SK-N-SH (cell line): ENCODE measurements at regions not wholly inside any gene's neighbourhood (a gene's known extent, or its start where the extent isn't known, plus 50 kb on each side); places are given as distances from the start of the nearest gene placed in this dataset.

Source experiments
- CHD2 ChIP-seq: fragments of 150-350 bp; IDR thresholded peaks from 2 replicates; pipeline ENCODE4 v1.6.1; 2018; ENCODE audit warnings: low read length; ENCODE audit not compliant: partially characterized antibody
- EP300 ChIP-seq, 2 experiments: IDR thresholded peaks; 2 replicates each; pipeline versions ENCODE4 v1.4.0 to v1.6.1; 2012; ENCODE audit warnings: borderline replicate concordance in 1 of 2, low read depth in 1 of 2, low read length in 1 of 2
- EZH2phosphoT487 ChIP-seq: fragments of 200-600 bp; sonication (generic); IDR thresholded peaks from 2 replicates; pipeline ENCODE4 v1.6.1; 2017; ENCODE audit warnings: low read depth, mixed run types, mild to moderate bottlenecking, antibody characterized with exemption, moderate library complexity, borderline replicate concordance
- GABPA ChIP-seq: IDR thresholded peaks from 2 replicates; pipeline ENCODE4 v1.4.0; 2012; ENCODE audit warnings: low read depth, mild to moderate bottlenecking
- NFIC ChIP-seq: IDR thresholded peaks from 2 replicates; pipeline ENCODE4 v1.4.0; 2012; ENCODE audit warnings: borderline replicate concordance
- TAF1 ChIP-seq: IDR thresholded peaks from 2 replicates; pipeline ENCODE4 v1.6.1; 2012; ENCODE audit warnings: low read depth, mild to moderate bottlenecking, low read length, moderate library complexity, borderline replicate concordance
- TCF12 ChIP-seq: IDR thresholded peaks from 2 replicates; pipeline ENCODE4 v1.4.0; 2012
- TF ChIP-seq, protein P1 (sequence below): IDR thresholded peaks from 2 replicates; pipeline ENCODE4 v1.4.0; 2012; ENCODE audit warnings: low read depth, borderline replicate concordance
- TF ChIP-seq, protein P2 (sequence below): fragments of 200-600 bp; sonication (generic); IDR thresholded peaks from 2 replicates; pipeline ENCODE4 v1.6.1; 2017; ENCODE audit warnings: antibody characterized with exemption, mild to moderate bottlenecking, moderate library complexity
- TF ChIP-seq, protein P3 (sequence below): fragments of 150-350 bp; IDR thresholded peaks from 2 replicates; pipeline ENCODE4 v1.6.1; 2017; ENCODE audit warnings: antibody characterized with exemption, low read length, low read depth, borderline replicate concordance

DNA sequence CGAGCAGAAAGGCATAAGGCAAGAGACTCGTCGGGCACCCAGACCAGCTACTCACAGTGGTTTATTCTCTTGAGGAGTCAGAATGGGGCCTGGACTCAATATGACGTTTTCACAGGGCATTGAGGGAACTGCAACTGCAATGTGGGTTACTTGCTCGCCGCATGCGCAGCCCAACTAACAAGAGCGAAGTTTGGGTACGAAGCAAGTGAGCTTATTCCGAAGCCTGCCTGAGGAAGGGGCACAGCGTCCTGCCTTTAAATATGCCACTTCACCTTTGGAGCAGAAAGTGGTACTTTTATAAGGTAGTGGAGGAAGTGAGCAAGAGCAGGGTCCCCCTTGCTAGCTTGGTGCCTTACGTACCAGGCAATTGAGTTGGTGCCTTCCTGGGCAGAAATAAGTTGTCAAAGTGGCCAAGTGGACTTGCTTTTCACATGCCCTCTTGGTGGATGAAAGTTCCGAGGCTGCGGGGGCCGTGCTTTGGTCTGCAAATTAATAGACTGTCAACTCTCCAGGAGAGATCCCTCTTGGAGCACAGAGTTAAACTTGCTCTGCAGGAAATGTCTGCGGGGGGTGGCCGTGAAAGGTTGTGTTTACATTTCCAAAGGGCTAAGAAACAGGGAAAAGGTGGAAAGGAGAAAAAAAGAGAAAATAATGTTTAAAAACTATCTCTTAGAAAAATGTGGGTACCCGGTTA, 480.4 kb downstream of the TRIML1 start:
- TF ChIP-seq, protein P1, sequence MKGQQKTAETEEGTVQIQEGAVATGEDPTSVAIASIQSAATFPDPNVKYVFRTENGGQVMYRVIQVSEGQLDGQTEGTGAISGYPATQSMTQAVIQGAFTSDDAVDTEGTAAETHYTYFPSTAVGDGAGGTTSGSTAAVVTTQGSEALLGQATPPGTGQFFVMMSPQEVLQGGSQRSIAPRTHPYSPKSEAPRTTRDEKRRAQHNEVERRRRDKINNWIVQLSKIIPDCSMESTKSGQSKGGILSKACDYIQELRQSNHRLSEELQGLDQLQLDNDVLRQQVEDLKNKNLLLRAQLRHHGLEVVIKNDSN: no peak
- TF ChIP-seq TAF1: no peak
- no peak for TF ChIP-seq EZH2phosphoT487
- TF ChIP-seq NFIC: no peak
- TF ChIP-seq, protein P2, sequence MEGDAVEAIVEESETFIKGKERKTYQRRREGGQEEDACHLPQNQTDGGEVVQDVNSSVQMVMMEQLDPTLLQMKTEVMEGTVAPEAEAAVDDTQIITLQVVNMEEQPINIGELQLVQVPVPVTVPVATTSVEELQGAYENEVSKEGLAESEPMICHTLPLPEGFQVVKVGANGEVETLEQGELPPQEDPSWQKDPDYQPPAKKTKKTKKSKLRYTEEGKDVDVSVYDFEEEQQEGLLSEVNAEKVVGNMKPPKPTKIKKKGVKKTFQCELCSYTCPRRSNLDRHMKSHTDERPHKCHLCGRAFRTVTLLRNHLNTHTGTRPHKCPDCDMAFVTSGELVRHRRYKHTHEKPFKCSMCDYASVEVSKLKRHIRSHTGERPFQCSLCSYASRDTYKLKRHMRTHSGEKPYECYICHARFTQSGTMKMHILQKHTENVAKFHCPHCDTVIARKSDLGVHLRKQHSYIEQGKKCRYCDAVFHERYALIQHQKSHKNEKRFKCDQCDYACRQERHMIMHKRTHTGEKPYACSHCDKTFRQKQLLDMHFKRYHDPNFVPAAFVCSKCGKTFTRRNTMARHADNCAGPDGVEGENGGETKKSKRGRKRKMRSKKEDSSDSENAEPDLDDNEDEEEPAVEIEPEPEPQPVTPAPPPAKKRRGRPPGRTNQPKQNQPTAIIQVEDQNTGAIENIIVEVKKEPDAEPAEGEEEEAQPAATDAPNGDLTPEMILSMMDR: no peak
- TF ChIP-seq GABPA: no peak
- TF ChIP-seq, protein P3, sequence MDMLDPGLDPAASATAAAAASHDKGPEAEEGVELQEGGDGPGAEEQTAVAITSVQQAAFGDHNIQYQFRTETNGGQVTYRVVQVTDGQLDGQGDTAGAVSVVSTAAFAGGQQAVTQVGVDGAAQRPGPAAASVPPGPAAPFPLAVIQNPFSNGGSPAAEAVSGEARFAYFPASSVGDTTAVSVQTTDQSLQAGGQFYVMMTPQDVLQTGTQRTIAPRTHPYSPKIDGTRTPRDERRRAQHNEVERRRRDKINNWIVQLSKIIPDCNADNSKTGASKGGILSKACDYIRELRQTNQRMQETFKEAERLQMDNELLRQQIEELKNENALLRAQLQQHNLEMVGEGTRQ: no peak
- no peak for TF ChIP-seq EP300 (IDR thresholded peaks at IDR 0.05; ENCODE audit: borderline replicate concordance in 1 of 2, low read depth in 1 of 2, low read length in 1 of 2)
- no peak for TF ChIP-seq TCF12
- no peak for TF ChIP-seq CHD2
